ENCODE measurements at regions not wholly inside any gene's neighbourhood (a gene's known extent, or its start where the extent isn't known, plus 50 kb on each side); places are given as distances from the start of the nearest gene placed in this dataset.

DNA sequence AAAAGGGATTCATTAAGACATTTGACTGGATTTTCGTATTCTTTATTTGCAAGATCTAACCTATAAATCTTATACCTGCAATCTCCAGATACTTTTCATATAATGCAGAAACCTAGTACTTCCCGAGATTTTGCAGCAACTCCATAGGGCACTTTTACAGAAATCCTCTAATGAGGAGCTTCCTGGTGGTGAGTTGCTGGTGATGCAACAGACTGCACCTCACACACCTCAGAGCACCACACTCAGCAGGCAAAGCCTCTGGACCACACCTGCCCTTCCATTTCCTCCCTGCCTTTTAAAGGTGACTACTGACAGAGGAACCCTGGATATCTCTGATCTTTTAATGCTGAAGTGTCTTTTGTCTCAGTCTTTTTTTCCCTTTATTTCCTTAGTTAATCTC lies 289.4 kb downstream of the TRAM1L1 start:
- DNase-seq (no peak), ATAC-seq (ENCODE audit: low read depth) (no peak)
- Histone ChIP-seq H3K18ac (ENCODE audit: low read depth, low read length) (no peak overlapping the region), H3K9me1 (ENCODE audit: insufficient read depth, low read length) (no peaks in the 10 kb centered on the region), H3K23ac (ENCODE audit: low read depth, low read length) (no peak overlapping the region), H4K20me1 (ENCODE audit: insufficient read depth, low read length) (no peaks in the 10 kb centered on the region), H2BK15ac (ENCODE audit: low read depth, low read length) (no peak overlapping the region), H3K27me3 (ENCODE audit: control insufficient read depth, insufficient read depth, low read length) (no peaks in the 10 kb centered on the region), H3K4me3 (ENCODE audit: insufficient read depth, low read depth, low read length) (no peak overlapping the region), H3K9me3 (ENCODE audit: control insufficient read depth, insufficient read depth, low read length) (no peaks in the 10 kb centered on the region; the same call in 1 of the 2 replicates), H2AFZ (replicated peaks; ENCODE audit: low read length, poor library complexity) (no peak overlapping the region), H3K79me1 (ENCODE audit: low read depth in 1 of 2, low read length in 2 of 2) (no peaks in the 10 kb centered on the region), H3K56ac (ENCODE audit: extremely low read depth, insufficient read depth, low read length) (no peak overlapping the region), H2BK20ac (ENCODE audit: low read depth, low read length) (no peak overlapping the region), H2AK9ac (replicated peaks; ENCODE audit: low read depth, low read length, poor library complexity) (no peak overlapping the region), H4K91ac (ENCODE audit: insufficient read depth, low read depth, low read length) (no peak overlapping the region), H3K14ac (replicated peaks; ENCODE audit: low read depth, low read length) (no peak overlapping the region), H4K5ac (ENCODE audit: low read depth, low read length) (no peak overlapping the region), H2AK5ac (ENCODE audit: low read depth, low read length) (no peak overlapping the region), H2BK120ac (ENCODE audit: low read depth, low read length) (no peak overlapping the region), H3K4me2 (ENCODE audit: low read depth, low read length) (no peak overlapping the region), H2BK5ac (ENCODE audit: low read depth, low read length, poor library complexity, severe bottlenecking) (no peak overlapping the region), H3K36me3 (ENCODE audit: control insufficient read depth, insufficient read depth, low read length) (no peaks in the 10 kb centered on the region), H3K27ac (ENCODE audit: insufficient read depth, low read length) (no peak overlapping the region), H3K4ac (ENCODE audit: low read depth, low read length) (no peak overlapping the region), H3K4me1 (ENCODE audit: control insufficient read depth, insufficient read depth, low read length) (no peaks in the 10 kb centered on the region), H4K8ac (ENCODE audit: low read depth in 2 of 2, low read length in 2 of 2) (no peak overlapping the region), H3K9ac (ENCODE audit: low read depth, low read length) (no peak overlapping the region)
- dilution Hi-C loops (cut with HindIII; ENCODE audit: low sequenced_read_pairs, unreplicated experiment), result no loop called here
- no CpG with 5 or more reads among the region's 2 CpGs for WGBS, 2 experiments (ENCODE audit: extremely low coverage in 2 of 2, insufficient read length in 1 of 2)
- CTCF ChIA-PET, result no interaction called here
- POLR2A ChIA-PET (ENCODE audit: unreplicated experiment), result no interaction called here
- TF ChIP-seq RFX5 (IDR thresholded peaks at IDR 0.05; ENCODE audit: low read depth, low read length) (no peak), BHLHE40 (IDR thresholded peaks at IDR 0.05; ENCODE audit: low read depth, low read length) (no peak), USF2 (IDR thresholded peaks at IDR 0.05; ENCODE audit: low read depth, low read length) (no peak), MAZ (IDR thresholded peaks at IDR 0.05; ENCODE audit: borderline replicate concordance, low read depth, low read length) (no peak), POLR2A (IDR thresholded peaks at IDR 0.05; ENCODE audit: low read depth, low read length) (no peak), MAFK (IDR thresholded peaks at IDR 0.05; ENCODE audit: low read depth, low read length) (no peak), CHD1 (IDR thresholded peaks at IDR 0.05; ENCODE audit: low read depth, low read length) (no peak), MXI1 (IDR thresholded peaks at IDR 0.05; ENCODE audit: borderline replicate concordance, low read depth, low read length) (no peak)
- TF ChIP-seq, protein P1, sequence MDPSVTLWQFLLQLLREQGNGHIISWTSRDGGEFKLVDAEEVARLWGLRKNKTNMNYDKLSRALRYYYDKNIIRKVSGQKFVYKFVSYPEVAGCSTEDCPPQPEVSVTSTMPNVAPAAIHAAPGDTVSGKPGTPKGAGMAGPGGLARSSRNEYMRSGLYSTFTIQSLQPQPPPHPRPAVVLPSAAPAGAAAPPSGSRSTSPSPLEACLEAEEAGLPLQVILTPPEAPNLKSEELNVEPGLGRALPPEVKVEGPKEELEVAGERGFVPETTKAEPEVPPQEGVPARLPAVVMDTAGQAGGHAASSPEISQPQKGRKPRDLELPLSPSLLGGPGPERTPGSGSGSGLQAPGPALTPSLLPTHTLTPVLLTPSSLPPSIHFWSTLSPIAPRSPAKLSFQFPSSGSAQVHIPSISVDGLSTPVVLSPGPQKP (IDR thresholded peaks at IDR 0.05; ENCODE audit: borderline replicate concordance, low read depth, low read length), result no peak
- intact Hi-C loops (cut with micrococcal nuclease), result no loop called here
- no TSS peak for BruUV-seq (replicated peaks)
- in situ Hi-C loops (cut with MboI; ENCODE audit: low sequenced_read_pairs), result no loop called here

Data from IMR-90 (cell line).